ENCODE measurements at regions not wholly inside any gene's neighbourhood (a gene's known extent, or its start where the extent isn't known, plus 50 kb on each side); places are given as distances from the start of the nearest gene placed in this dataset.

- H3K4me3 ChIP-seq (ENCODE audit: low read depth in 2 of 2, low read length in 2 of 2): no peak overlapping the region
- H3K4me1 ChIP-seq (ENCODE audit: control insufficient read depth, insufficient read depth, low read length): no peaks in the 10 kb centered on the region
- ChIA-PET CTCF (no interaction called here), POLR2A (no interaction called here)
- no peaks in the 10 kb centered on the region for H3K9me3 ChIP-seq (ENCODE audit: control insufficient read depth, insufficient read depth, low read depth, low read length)
- in situ Hi-C loops (cut with HindIII; ENCODE audit: low pct_unique_long_range_greater_than_20kb, low sequenced_read_pairs): no loop called here
- no peak for DNase-seq (ENCODE audit: low read depth, low spot score)
- no TSS peak for BruUV-seq (replicated peaks)
- no peak for ATAC-seq
- H3K27me3 ChIP-seq (ENCODE audit: control insufficient read depth, insufficient read depth, low read length): no peaks in the 10 kb centered on the region
- intact Hi-C loops (cut with micrococcal nuclease; ENCODE audit: unreplicated experiment): no loop called here
- no peaks in the 10 kb centered on the region for H3K36me3 ChIP-seq (ENCODE audit: control insufficient read depth, insufficient read depth, low read length)
- no peak for TF ChIP-seq TCF7L2 (IDR thresholded peaks at IDR 0.05; ENCODE audit: low read depth, low read length)
- no peak for TF ChIP-seq SIN3A (IDR thresholded peaks at IDR 0.05; ENCODE audit: borderline replicate concordance, insufficient read depth, low read depth, low read length)
- TF ChIP-seq CTCF (IDR thresholded peaks at IDR 0.05): no peak
- no peak for TF ChIP-seq POLR2AphosphoS5 (IDR thresholded peaks at IDR 0.05; ENCODE audit: low read depth, low read length)
- H3K27ac ChIP-seq (ENCODE audit: low read length): no peak overlapping the region
Observed at GRCh38 chr16:64445245-64445644, 676.6 kb downstream of the CDH11 start.

DNA sequence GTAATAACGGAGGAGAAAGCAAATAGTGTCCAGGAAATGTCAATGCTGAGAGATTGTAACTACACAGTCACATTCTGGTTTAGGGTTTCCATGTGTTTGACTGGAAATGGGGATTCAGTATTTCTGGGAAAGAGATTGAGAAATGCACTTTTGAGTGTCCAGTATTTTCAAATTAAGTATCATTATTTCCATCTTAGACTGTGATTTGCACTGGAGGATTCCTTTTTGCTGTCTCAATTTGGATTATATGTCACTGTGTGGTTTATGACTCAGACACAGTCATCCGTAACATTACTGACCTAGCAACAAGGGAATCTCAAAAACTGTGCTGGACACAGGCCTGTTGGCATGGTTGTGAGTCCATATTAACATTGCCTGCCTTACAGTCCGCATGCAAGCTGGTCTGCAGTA is 681.4 kb downstream of the CDH11 start:
- CTCF ChIA-PET: no interaction called here
- H3K9me3 ChIP-seq (ENCODE audit: control insufficient read depth, insufficient read depth, low read depth, low read length): no peaks in the 10 kb centered on the region
- no TSS peak for BruUV-seq (replicated peaks)
- H3K27ac ChIP-seq (ENCODE audit: low read length): no peak overlapping the region
- ATAC-seq: peak; percentile 72; the same call in 1 of the 2 replicates
- H3K4me1 ChIP-seq (ENCODE audit: control insufficient read depth, insufficient read depth, low read length): no peaks in the 10 kb centered on the region
- no peak overlapping the region for H3K4me3 ChIP-seq (ENCODE audit: low read depth in 2 of 2, low read length in 2 of 2)
- no peak for TF ChIP-seq POLR2AphosphoS5 (IDR thresholded peaks at IDR 0.05; ENCODE audit: low read depth, low read length)
- TF ChIP-seq SIN3A (IDR thresholded peaks at IDR 0.05; ENCODE audit: borderline replicate concordance, insufficient read depth, low read depth, low read length): no peak
- TF ChIP-seq, protein P1, sequence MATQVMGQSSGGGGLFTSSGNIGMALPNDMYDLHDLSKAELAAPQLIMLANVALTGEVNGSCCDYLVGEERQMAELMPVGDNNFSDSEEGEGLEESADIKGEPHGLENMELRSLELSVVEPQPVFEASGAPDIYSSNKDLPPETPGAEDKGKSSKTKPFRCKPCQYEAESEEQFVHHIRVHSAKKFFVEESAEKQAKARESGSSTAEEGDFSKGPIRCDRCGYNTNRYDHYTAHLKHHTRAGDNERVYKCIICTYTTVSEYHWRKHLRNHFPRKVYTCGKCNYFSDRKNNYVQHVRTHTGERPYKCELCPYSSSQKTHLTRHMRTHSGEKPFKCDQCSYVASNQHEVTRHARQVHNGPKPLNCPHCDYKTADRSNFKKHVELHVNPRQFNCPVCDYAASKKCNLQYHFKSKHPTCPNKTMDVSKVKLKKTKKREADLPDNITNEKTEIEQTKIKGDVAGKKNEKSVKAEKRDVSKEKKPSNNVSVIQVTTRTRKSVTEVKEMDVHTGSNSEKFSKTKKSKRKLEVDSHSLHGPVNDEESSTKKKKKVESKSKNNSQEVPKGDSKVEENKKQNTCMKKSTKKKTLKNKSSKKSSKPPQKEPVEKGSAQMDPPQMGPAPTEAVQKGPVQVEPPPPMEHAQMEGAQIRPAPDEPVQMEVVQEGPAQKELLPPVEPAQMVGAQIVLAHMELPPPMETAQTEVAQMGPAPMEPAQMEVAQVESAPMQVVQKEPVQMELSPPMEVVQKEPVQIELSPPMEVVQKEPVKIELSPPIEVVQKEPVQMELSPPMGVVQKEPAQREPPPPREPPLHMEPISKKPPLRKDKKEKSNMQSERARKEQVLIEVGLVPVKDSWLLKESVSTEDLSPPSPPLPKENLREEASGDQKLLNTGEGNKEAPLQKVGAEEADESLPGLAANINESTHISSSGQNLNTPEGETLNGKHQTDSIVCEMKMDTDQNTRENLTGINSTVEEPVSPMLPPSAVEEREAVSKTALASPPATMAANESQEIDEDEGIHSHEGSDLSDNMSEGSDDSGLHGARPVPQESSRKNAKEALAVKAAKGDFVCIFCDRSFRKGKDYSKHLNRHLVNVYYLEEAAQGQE (IDR thresholded peaks at IDR 0.05; ENCODE audit: insufficient read depth in 1 of 2, low read depth in 2 of 2, low read length in 1 of 2): no peak
- no peak for TF ChIP-seq CTCF (IDR thresholded peaks at IDR 0.05)
- TF ChIP-seq TCF7L2 (IDR thresholded peaks at IDR 0.05; ENCODE audit: low read depth, low read length): no peak
- intact Hi-C loops (cut with micrococcal nuclease; ENCODE audit: unreplicated experiment): no loop called here
- POLR2A ChIA-PET: no interaction called here
- peak; percentile 73 for DNase-seq (ENCODE audit: low read depth, low spot score)
- no peaks in the 10 kb centered on the region for H3K36me3 ChIP-seq (ENCODE audit: control insufficient read depth, insufficient read depth, low read length)
- H3K27me3 ChIP-seq (ENCODE audit: control insufficient read depth, insufficient read depth, low read length): no peaks in the 10 kb centered on the region
- in situ Hi-C loops (cut with HindIII; ENCODE audit: low pct_unique_long_range_greater_than_20kb, low sequenced_read_pairs): no loop called here
